Heart left ventricle (tissue), 13 donors: ENCODE measurements at regions not wholly inside any gene's neighbourhood (a gene's known extent, or its start where the extent isn't known, plus 50 kb on each side); places are given as distances from the start of the nearest gene placed in this dataset.

Source experiments
- CTCF ChIP-seq, 12 donors: fragments of 200-600 bp; sonication (generic) in 4 of 12; IDR thresholded peaks; one replicate each; pipeline versions ENCODE4 v1.5.0 to v1.8.0; 2018 to 2022; ENCODE audit warnings: antibody characterized with exemption in 12 of 12, mild to moderate bottlenecking in 5 of 12
- POLR2A ChIP-seq, 2 donors: fragments of 450-650 bp; IDR thresholded peaks; one replicate each; pipeline ENCODE4 v1.6.1; 2017; ENCODE audit warnings: antibody characterized with exemption in 2 of 2, mild to moderate bottlenecking in 2 of 2, moderate library complexity in 2 of 2
- donor health status: ischemic (EF 13 %, LVEDD 7.1; RV severe dilation, severe dysfunction).
- donor health status: DM: no; HTN: yes; CAD: no.
- donor health status: DM: no; HTN: no; CAD: no.
- donor health status: ischemic (EF 25% LVEDD 6.9; RV normal size, moderate dysfunction).
- donor health status: ischemic (EF 25% LVEDD 5.7; RV mildly dilated, moderate dysfunction).
- donor health status: ischemic (EF 35%, LVEDD 5.7; RV mildly dilated, moderate dysfunction).
- donor health status: nonischemic (EF 11% LVEDD 7.7; RV severe dilation, severe dysfunction).
- donor health status: DM: yes; HTN: yes; CAD: no.
- donor health status: PGD.
- donor health status: ischemic (EF 29% LVEDD 5.4; RV normal size, mild dysfunction).
- donor health status: nonischemic (EF 23%, LVEDD 6.1; RV moderate dilation, normal function).

GRCh38 chr22:25360411-25360810 lies 141.0 kb downstream of the CRYBB2 start:
- TF ChIP-seq CTCF (IDR thresholded peaks at IDR 0.05) (no peak), POLR2A (IDR thresholded peaks at IDR 0.05) (no peak)
